HCT116 (cell line): ENCODE measurements at regions not wholly inside any gene's neighbourhood (a gene's known extent, or its start where the extent isn't known, plus 50 kb on each side); places are given as distances from the start of the nearest gene placed in this dataset.

ENCODE experiments used
- ATAC-seq: fragments of 200-7000 bp; cut with Tn5 transposase; 2 replicates; pipeline ENCODE4 v1.9.1; 2020; ENCODE audit warnings: mild to moderate bottlenecking, moderate library complexity
- BruUV-seq: library from RNA; stranded (reverse); fragments of 400-500 nt; replicated peaks from 2 replicates; lab custom pipeline; 2021; lab: Mats Ljungman, UMichigan
- CTCF ChIA-PET: fragments of 300-600 bp; sonication (Branson Sonifier 250); formaldehyde crosslinking; loops from one replicate; lab custom pipeline; 2021; ENCODE audit warnings: antibody characterized with exemption; lab: Charles Lee
- POLR2A ChIA-PET: fragments of 300-600, 350-600 bp; sonication (Branson Sonifier 250); formaldehyde crosslinking; loops from one replicate; lab custom pipeline; 2021; ENCODE audit warnings: antibody characterized with exemption; lab: Charles Lee
- RAD21 ChIA-PET, 2 experiments: fragments of 300-600 bp; sonication (Branson Sonifier 250); formaldehyde crosslinking; loops; one replicate each; lab custom pipeline; 2023; ENCODE audit warnings: low total read pairs in 2 of 2; ENCODE audit not compliant: uncharacterized antibody in 2 of 2, unreplicated experiment in 2 of 2, low non-redundant PET in 1 of 2; lab: Charles Lee
- DNase-seq: peaks from one replicate; pipeline ENCODE4 v3.0.0-alpha.2; 2010; ENCODE audit warnings: low read depth, low spot score
- H2AFZ ChIP-seq: fragments of 200-600 bp; shearing (Covaris generic), sonication (generic); 2 replicates; pipeline ENCODE4 v1.6.1; 2017; ENCODE audit warnings: low read depth, mixed run types, mixed read lengths, antibody characterized with exemption, low read length; ENCODE audit not compliant: poor library complexity, severe bottlenecking
- H3K27ac ChIP-seq: 2 replicates; pipeline ENCODE4 v1.5.1; 2012; ENCODE audit warnings: low read depth, low read length
- H3K27me3 ChIP-seq: fragments of 200-600 bp; sonication (generic); 2 replicates; pipeline ENCODE4 v1.6.1; 2016; ENCODE audit warnings: mixed run types, low read length, mixed read lengths; ENCODE audit not compliant: insufficient read depth
- H3K36me3 ChIP-seq, 2 experiments: fragments of 200-500 bp in 1 of 2; fragments of 200-600 bp in 1 of 2; sonication (Bioruptor generic) in 1 of 2; sonication (generic) in 1 of 2; 2 replicates each; pipeline versions ENCODE4 v1.5.1 to v1.6.1; 2014 to 2016; ENCODE audit warnings: low read length in 2 of 2, inconsistent platforms in 1 of 2, mixed read lengths in 1 of 2, mixed run types in 1 of 2; ENCODE audit not compliant: insufficient read depth in 2 of 2, control insufficient read depth in 1 of 2
- H3K4me1 ChIP-seq, 2 experiments: fragments of 200-600 bp in 1 of 2; sonication (generic) in 1 of 2; 2 replicates each; pipeline versions ENCODE4 v1.5.1 to v1.6.1; 2012 to 2017; ENCODE audit warnings: low read length in 2 of 2, inconsistent platforms in 1 of 2, mild to moderate bottlenecking in 1 of 2, mixed read lengths in 1 of 2, mixed run types in 1 of 2, moderate library complexity in 1 of 2; ENCODE audit not compliant: insufficient read depth in 2 of 2, control insufficient read depth in 1 of 2
- H3K4me2 ChIP-seq: fragments of 200-600 bp; sonication (generic); 2 replicates; pipeline ENCODE4 v1.6.1; 2017; ENCODE audit warnings: mixed run types, low read length, mixed read lengths
- H3K4me3 ChIP-seq, 2 experiments: fragments of 200-600 bp in 1 of 2; sonication (generic) in 1 of 2; replicated peaks in 1 of 2; 2 replicates each; pipeline ENCODE4 v1.5.1; 2011 to 2016; ENCODE audit warnings: low read length in 2 of 2, control low read depth in 1 of 2, low read depth in 1 of 2, mild to moderate bottlenecking in 1 of 2, mixed read lengths in 1 of 2, mixed run types in 1 of 2
- H3K79me2 ChIP-seq: fragments of 200-600 bp; sonication (generic); 2 replicates; pipeline ENCODE4 v1.6.1; 2017; ENCODE audit warnings: mild to moderate bottlenecking, mixed run types, low read length, moderate library complexity, mixed read lengths; ENCODE audit not compliant: insufficient read depth
- H3K9ac ChIP-seq: fragments of 200-600 bp; sonication (generic); 2 replicates; pipeline ENCODE4 v1.6.1; 2016; ENCODE audit warnings: low read length, mixed read lengths
- H3K9me2 ChIP-seq: fragments of 200-600 bp; sonication (generic), shearing (Covaris generic); 2 replicates; pipeline ENCODE4 v1.6.1; 2017; ENCODE audit warnings: mixed run types, mild to moderate bottlenecking, moderate library complexity; ENCODE audit not compliant: insufficient read depth
- H3K9me3 ChIP-seq, 2 experiments: fragments of 200-500 bp in 1 of 2; fragments of 200-600 bp in 1 of 2; sonication (Bioruptor generic) in 1 of 2; sonication (generic) in 1 of 2; 2 replicates each; pipeline ENCODE4 v1.6.1; 2014 to 2017; ENCODE audit warnings: low read length in 2 of 2, mixed read lengths in 2 of 2, inconsistent platforms in 1 of 2, low read depth in 1 of 2, mild to moderate bottlenecking in 1 of 2, mixed run types in 1 of 2, moderate library complexity in 1 of 2; ENCODE audit not compliant: control insufficient read depth in 1 of 2, insufficient read depth in 1 of 2
- H4K20me1 ChIP-seq: fragments of 200-600 bp; sonication (generic), shearing (Covaris generic); 2 replicates; pipeline ENCODE4 v1.6.1; 2017; ENCODE audit warnings: mixed run types, mild to moderate bottlenecking, moderate library complexity; ENCODE audit not compliant: insufficient read depth
- ATF3 ChIP-seq: IDR thresholded peaks from 2 replicates; pipeline ENCODE4 v1.6.1; 2012
- CBX3 ChIP-seq: IDR thresholded peaks from 2 replicates; pipeline ENCODE4 v1.6.1; 2012; ENCODE audit warnings: low read depth
- CEBPB ChIP-seq: IDR thresholded peaks from 2 replicates; pipeline ENCODE4 v1.6.1; 2012; ENCODE audit warnings: low read depth
- CTCF ChIP-seq, 3 experiments: fragments of 200-600 bp in 1 of 3; sonication (generic) in 1 of 3; IDR thresholded peaks in 2 of 3; conservative IDR thresholded peaks in 1 of 3; 2 replicates each; pipeline ENCODE4 v1.5.1; 2012 to 2017; ENCODE audit warnings: low read depth in 2 of 3, low read length in 2 of 3, antibody characterized with exemption in 1 of 3, borderline replicate concordance in 1 of 3, control low read depth in 1 of 3, mild to moderate bottlenecking in 1 of 3, mixed read lengths in 1 of 3, mixed run types in 1 of 3, moderate library complexity in 1 of 3; ENCODE audit not compliant: insufficient read depth in 1 of 3
- EGR1 ChIP-seq: IDR thresholded peaks from 2 replicates; pipeline ENCODE4 v1.6.1; 2012; ENCODE audit warnings: low read depth
- EZH2 ChIP-seq: fragments of 200-600 bp; sonication (generic); IDR thresholded peaks from 2 replicates; pipeline ENCODE4 v1.6.1; 2017; ENCODE audit warnings: antibody characterized with exemption, mixed run types
- FOSL1 ChIP-seq: IDR thresholded peaks from 2 replicates; pipeline ENCODE4 v1.6.1; 2012; ENCODE audit warnings: low read depth
- MAX ChIP-seq: IDR thresholded peaks from 2 replicates; pipeline ENCODE4 v1.6.1; 2012
- POLR2A ChIP-seq: IDR thresholded peaks from 2 replicates; pipeline ENCODE4 v1.7.0; 2011; ENCODE audit warnings: borderline replicate concordance; ENCODE audit not compliant: insufficient read depth, insufficient read length; ENCODE audit errors: extremely low read depth
- POLR2AphosphoS5 ChIP-seq: IDR thresholded peaks from 2 replicates; pipeline ENCODE4 v1.6.1; 2011; ENCODE audit warnings: mild to moderate bottlenecking, low read depth, low read length, moderate library complexity
- RAD21 ChIP-seq: IDR thresholded peaks from 2 replicates; pipeline ENCODE4 v1.6.1; 2012; ENCODE audit warnings: low read depth, mild to moderate bottlenecking
- SIN3A ChIP-seq: IDR thresholded peaks from 2 replicates; pipeline ENCODE4 v1.6.1; 2012; ENCODE audit warnings: low read depth
- SRF ChIP-seq: IDR thresholded peaks from 2 replicates; pipeline ENCODE4 v1.6.1; 2012; ENCODE audit warnings: low read depth
- TCF7L2 ChIP-seq: IDR thresholded peaks from 2 replicates; pipeline ENCODE4 v1.7.0; 2011; ENCODE audit warnings: borderline replicate concordance, inconsistent platforms; ENCODE audit not compliant: insufficient read depth, insufficient read length; ENCODE audit errors: extremely low read depth
- ZBTB33 ChIP-seq: IDR thresholded peaks from 2 replicates; pipeline ENCODE4 v1.6.1; 2011; ENCODE audit warnings: mild to moderate bottlenecking, low read length, moderate library complexity; ENCODE audit not compliant: insufficient replicate concordance; ENCODE audit errors: extremely low read depth
- ZFX ChIP-seq: fragments of 450-650 bp; IDR thresholded peaks from 2 replicates; pipeline ENCODE4 v1.6.1; 2017
- intact Hi-C: fragments of 100-400 bp; cut with micrococcal nuclease; formaldehyde crosslinking; loops from 2 replicates; pipeline ENCODE4 v1.10.0; 2022
- TF ChIP-seq, protein P1 (sequence below): IDR thresholded peaks from 2 replicates; pipeline ENCODE4 v1.6.1; 2012; ENCODE audit warnings: low read depth

DNA sequence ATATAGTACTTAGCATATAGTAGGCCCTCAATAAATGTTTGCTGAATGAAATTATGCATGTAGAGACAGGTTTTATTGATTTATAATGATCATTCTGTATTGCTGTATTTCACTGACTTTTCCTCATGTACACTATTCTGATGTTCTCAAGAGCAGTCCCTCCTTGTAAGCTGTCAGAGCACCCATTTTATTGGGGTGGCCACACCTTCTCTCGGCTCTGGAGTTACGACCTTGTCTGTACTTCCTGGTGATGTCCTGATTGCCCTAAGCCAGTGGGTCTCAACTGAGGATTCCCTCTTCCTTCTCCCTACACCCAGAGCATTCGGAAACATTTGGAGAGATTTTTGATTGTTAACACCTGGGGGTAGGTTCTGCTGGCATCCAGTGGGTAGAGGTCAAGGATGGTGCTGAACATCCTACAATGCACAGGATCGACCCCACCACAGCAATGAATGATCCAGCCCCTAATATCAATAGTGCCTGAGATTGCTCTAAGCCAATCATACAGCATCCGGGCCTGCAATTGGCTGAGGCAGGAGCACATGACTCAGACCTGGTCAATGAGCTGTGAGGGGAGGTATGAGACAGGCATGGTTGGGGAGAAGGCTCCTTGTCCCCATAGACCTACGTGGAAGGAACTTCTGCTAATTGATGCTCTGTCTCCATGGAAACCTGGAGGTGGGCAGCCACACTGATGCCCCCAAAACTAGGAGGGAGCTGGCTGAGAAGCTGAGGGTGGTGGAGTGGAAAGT lies 58.8 kb downstream of the CLDN34 start:
- H3K27ac ChIP-seq = no peak overlapping the region
- no TSS peak for BruUV-seq
- no peaks in the 10 kb centered on the region for H4K20me1 ChIP-seq
- no peak overlapping the region for H2AFZ ChIP-seq
- ChIA-PET POLR2A (no interaction called here), RAD21 (no interaction called here), CTCF (no interaction called here)
- H3K4me1 ChIP-seq = peaks cover 0 to 11% of the 10 kb centered on the region in 2 experiments; a peak in 2 of 4 replicates
- no peaks in the 10 kb centered on the region for H3K36me3 ChIP-seq
- no peaks in the 10 kb centered on the region for H3K79me2 ChIP-seq
- ATAC-seq (no peak), DNase-seq (no peak)
- no peak overlapping the region for H3K4me2 ChIP-seq
- H3K9me2 ChIP-seq = no peaks in the 10 kb centered on the region
- no peaks in the 10 kb centered on the region for H3K27me3 ChIP-seq
- no peak overlapping the region for H3K9ac ChIP-seq
- H3K4me3 ChIP-seq = no peak overlapping the region
- intact Hi-C loops = no loop called here
- no peaks in the 10 kb centered on the region for H3K9me3 ChIP-seq
- TF ChIP-seq CEBPB = no peak
- no peak for TF ChIP-seq FOSL1
- TF ChIP-seq EZH2 = no peak
- TF ChIP-seq, protein P1, sequence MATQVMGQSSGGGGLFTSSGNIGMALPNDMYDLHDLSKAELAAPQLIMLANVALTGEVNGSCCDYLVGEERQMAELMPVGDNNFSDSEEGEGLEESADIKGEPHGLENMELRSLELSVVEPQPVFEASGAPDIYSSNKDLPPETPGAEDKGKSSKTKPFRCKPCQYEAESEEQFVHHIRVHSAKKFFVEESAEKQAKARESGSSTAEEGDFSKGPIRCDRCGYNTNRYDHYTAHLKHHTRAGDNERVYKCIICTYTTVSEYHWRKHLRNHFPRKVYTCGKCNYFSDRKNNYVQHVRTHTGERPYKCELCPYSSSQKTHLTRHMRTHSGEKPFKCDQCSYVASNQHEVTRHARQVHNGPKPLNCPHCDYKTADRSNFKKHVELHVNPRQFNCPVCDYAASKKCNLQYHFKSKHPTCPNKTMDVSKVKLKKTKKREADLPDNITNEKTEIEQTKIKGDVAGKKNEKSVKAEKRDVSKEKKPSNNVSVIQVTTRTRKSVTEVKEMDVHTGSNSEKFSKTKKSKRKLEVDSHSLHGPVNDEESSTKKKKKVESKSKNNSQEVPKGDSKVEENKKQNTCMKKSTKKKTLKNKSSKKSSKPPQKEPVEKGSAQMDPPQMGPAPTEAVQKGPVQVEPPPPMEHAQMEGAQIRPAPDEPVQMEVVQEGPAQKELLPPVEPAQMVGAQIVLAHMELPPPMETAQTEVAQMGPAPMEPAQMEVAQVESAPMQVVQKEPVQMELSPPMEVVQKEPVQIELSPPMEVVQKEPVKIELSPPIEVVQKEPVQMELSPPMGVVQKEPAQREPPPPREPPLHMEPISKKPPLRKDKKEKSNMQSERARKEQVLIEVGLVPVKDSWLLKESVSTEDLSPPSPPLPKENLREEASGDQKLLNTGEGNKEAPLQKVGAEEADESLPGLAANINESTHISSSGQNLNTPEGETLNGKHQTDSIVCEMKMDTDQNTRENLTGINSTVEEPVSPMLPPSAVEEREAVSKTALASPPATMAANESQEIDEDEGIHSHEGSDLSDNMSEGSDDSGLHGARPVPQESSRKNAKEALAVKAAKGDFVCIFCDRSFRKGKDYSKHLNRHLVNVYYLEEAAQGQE = no peak
- TF ChIP-seq POLR2AphosphoS5 = no peak
- no peak for TF ChIP-seq POLR2A
- TF ChIP-seq ZBTB33 = no peak
- TF ChIP-seq ATF3 = no peak
- TF ChIP-seq ZFX = no peak
- no peak for TF ChIP-seq EGR1
- TF ChIP-seq CBX3 = no peak
- no peak for TF ChIP-seq TCF7L2
- TF ChIP-seq SIN3A = no peak
- TF ChIP-seq SRF = no peak
- TF ChIP-seq MAX = no peak
- TF ChIP-seq RAD21 = no peak
- no peak for TF ChIP-seq CTCF (IDR thresholded peaks at IDR 0.05 in 2 of 3, conservative IDR thresholded peaks at IDR 0.05 in 1 of 3; ENCODE audit: borderline replicate concordance in 1 of 3, insufficient read depth in 1 of 3, low read depth in 2 of 3, low read length in 2 of 3)
- TF ChIP-seq, all 23 proteins: peak for 0
